ENCODE measurements at regions not wholly inside any gene's neighbourhood (a gene's known extent, or its start where the extent isn't known, plus 50 kb on each side); places are given as distances from the start of the nearest gene placed in this dataset.

GRCh38 chr9:106174346-106174745 lies 480.0 kb downstream of the TMEM38B start:
- H3K79me2 ChIP-seq (ENCODE audit: insufficient read depth, low read length): no peaks in the 10 kb centered on the region
- H3K9ac ChIP-seq (ENCODE audit: extremely low read depth, insufficient read length, low read length): no peak overlapping the region
- no peak for TF ChIP-seq CTCF (conservative IDR thresholded peaks at IDR 0.05)
- no peak overlapping the region for H3K4me2 ChIP-seq (ENCODE audit: insufficient read depth, insufficient read length, low read length)
- H3K4me3 Mint-ChIP-seq: no peak overlapping the region
- no peak overlapping the region for H2BK5ac ChIP-seq (ENCODE audit: insufficient read length, low read length)
- no peak overlapping the region for H3K27ac ChIP-seq (ENCODE audit: insufficient read length, low read depth, low read length)
- no peak overlapping the region for H3T11ph ChIP-seq (ENCODE audit: low read length)
- no peak overlapping the region for H3K18ac ChIP-seq (ENCODE audit: insufficient read length, low read depth, low read length)
- H3K14ac ChIP-seq (ENCODE audit: insufficient read depth, low read length): no peak overlapping the region
- no peaks in the 10 kb centered on the region for H3K9me3 ChIP-seq (ENCODE audit: control insufficient read depth, low read depth, low read length)
- H3K56ac ChIP-seq (ENCODE audit: insufficient read length, low read depth, low read length): no peak overlapping the region
- no peak overlapping the region for H3K23ac ChIP-seq (ENCODE audit: insufficient read length, low read depth, low read length)
- no peaks in the 10 kb centered on the region for H3K79me1 ChIP-seq (ENCODE audit: insufficient read depth, low read depth, low read length, poor library complexity, severe bottlenecking)
- H4K5ac ChIP-seq (ENCODE audit: insufficient read length, low read depth, low read length): no peak overlapping the region
- H2BK120ac ChIP-seq (ENCODE audit: low read depth, low read length, poor library complexity, severe bottlenecking): no peak overlapping the region
- H3K9me3 Mint-ChIP-seq: no peaks in the 10 kb centered on the region; a peak in 2 of 5 replicates
- no peak overlapping the region for H2BK12ac ChIP-seq (ENCODE audit: insufficient read length, low read depth, low read length)
- H3K4me1 ChIP-seq (ENCODE audit: insufficient read depth, low read length): no peaks in the 10 kb centered on the region
- no peak overlapping the region for H4K91ac ChIP-seq (ENCODE audit: insufficient read length, low read depth, low read length)
- no peak for DNase-seq
- no peak overlapping the region for H3K4ac ChIP-seq (ENCODE audit: low read depth, low read length)
- H2BK20ac ChIP-seq (ENCODE audit: low read depth, low read length, poor library complexity, severe bottlenecking): no peak overlapping the region
- no CpG with 5 or more reads among the region's 2 CpGs for WGBS (ENCODE audit: extremely low coverage, insufficient read length, low lambda C conversion rate)
- H2AK5ac ChIP-seq (ENCODE audit: insufficient read length, low read length): no peak overlapping the region
- no peaks in the 10 kb centered on the region for H4K20me1 ChIP-seq (ENCODE audit: control insufficient read depth, insufficient read depth, insufficient read length)
- no peaks in the 10 kb centered on the region for H3K27me3 ChIP-seq (ENCODE audit: insufficient read depth, low read length)
- no peak overlapping the region for H2BK15ac ChIP-seq (ENCODE audit: low read depth, low read length)
- H3K36me3 Mint-ChIP-seq (ENCODE audit: insufficient read depth in 1 of 3, low read depth in 3 of 3): no peaks in the 10 kb centered on the region
- H3K23me2 ChIP-seq (ENCODE audit: insufficient read length, low read depth, low read length, poor library complexity, severe bottlenecking): no peaks in the 10 kb centered on the region
- no peak overlapping the region for H3K27ac Mint-ChIP-seq
- peaks cover 5 to 6% of the 10 kb centered on the region in 2 experiments for H3K4me1 Mint-ChIP-seq
- H2AFZ ChIP-seq (ENCODE audit: low read length): no peak overlapping the region
- no peak overlapping the region for H4K8ac ChIP-seq (replicated peaks; ENCODE audit: insufficient read length, low read depth, low read length)
- no peaks in the 10 kb centered on the region for H3K27me3 Mint-ChIP-seq (ENCODE audit: low read depth)

Measured in H9 (cell line).